ENCODE measurements at regions not wholly inside any gene's neighbourhood (a gene's known extent, or its start where the extent isn't known, plus 50 kb on each side); places are given as distances from the start of the nearest gene placed in this dataset.

GRCh38 chr6:106856227-106856874, 118.2 kb downstream of the CD24 start (continued):
- TF ChIP-seq FOXO4 (CRISPR knock-in tag; IDR thresholded peaks at IDR 0.05) (no peak), USF1 (CRISPR knock-in tag; IDR thresholded peaks at IDR 0.05) (no peak), MYNN (IDR thresholded peaks at IDR 0.05) (0 out of 2 replicates have a peak, but pooled peaks have one; percentile 21), MYNN (CRISPR knock-in tag; IDR thresholded peaks at IDR 0.05) (no peak), SMAD3 (CRISPR knock-in tag; conservative IDR thresholded peaks at IDR 0.05) (no peak), EHMT2 (IDR thresholded peaks at IDR 0.05) (peak; percentile 89), ELK3 (CRISPR knock-in tag; IDR thresholded peaks at IDR 0.05) (no peak), SMARCE1 (IDR thresholded peaks at IDR 0.05) (peak; percentile 85), HOXB6 (CRISPR knock-in tag; IDR thresholded peaks at IDR 0.05; ENCODE audit: borderline replicate concordance) (no peak), NONO (IDR thresholded peaks at IDR 0.05; ENCODE audit: low read depth in 2 of 2, low read length in 1 of 2) (no peak), ARNT (IDR thresholded peaks at IDR 0.05) (peak in 1 of 2 experiments; percentile 44; a peak in 1 of 4 replicates), ZNF444 (CRISPR knock-in tag; IDR thresholded peaks at IDR 0.05) (no peak), CXXC5 (CRISPR knock-in tag; IDR thresholded peaks at IDR 0.05) (peak; percentile 36), NR0B1 (IDR thresholded peaks at IDR 0.05; ENCODE audit: partially characterized antibody) (no peak), ZFPM2 (CRISPR knock-in tag; IDR thresholded peaks at IDR 0.05) (no peak), EP300 (IDR thresholded peaks at IDR 0.05; ENCODE audit: low read length) (peak; percentile 82), HDAC1 (IDR thresholded peaks at IDR 0.05) (peak in 1 of 2 experiments; percentile 51; a peak in 1 of 4 replicates), ZMIZ1 (IDR thresholded peaks at IDR 0.05; ENCODE audit: low read depth in 2 of 2, low read length in 2 of 2) (peak in 1 of 2 experiments; percentile 34; a peak in 1 of 4 replicates), ARID3A (IDR thresholded peaks at IDR 0.05; ENCODE audit: borderline replicate concordance, low read depth, low read length) (peak; percentile 27; the same call in 1 of the 2 replicates)

Data from K562 (cell line).